CD1c-positive myeloid dendritic cell (primary cell): ENCODE measurements at regions not wholly inside any gene's neighbourhood (a gene's known extent, or its start where the extent isn't known, plus 50 kb on each side); places are given as distances from the start of the nearest gene placed in this dataset.

Source experiments
- DNase-seq: peaks from one replicate; pipeline ENCODE4 v3.0.0-alpha.2; 2016; ENCODE audit errors: extremely low spot score

DNA sequence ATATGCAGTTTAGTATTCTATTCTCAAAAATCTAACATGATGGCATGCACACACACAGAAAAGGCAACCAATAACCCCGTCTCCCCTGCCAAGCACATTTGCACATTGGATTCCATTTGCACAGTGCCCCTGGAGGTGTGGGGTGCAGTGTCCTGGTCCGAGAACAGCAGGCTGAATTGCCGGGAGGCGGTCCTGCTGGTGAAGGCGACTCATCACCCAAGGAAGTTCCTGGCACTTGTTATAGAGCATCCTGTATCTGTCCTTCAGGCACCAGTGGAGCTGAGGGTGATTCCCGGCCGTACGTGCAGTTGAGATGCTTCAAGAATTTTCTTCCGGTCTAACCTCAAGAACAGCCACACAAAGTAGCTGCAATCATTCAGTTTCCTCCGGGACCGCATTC is 73.0 kb upstream of the RAB12 start:
- DNase-seq: no peak

DNA sequence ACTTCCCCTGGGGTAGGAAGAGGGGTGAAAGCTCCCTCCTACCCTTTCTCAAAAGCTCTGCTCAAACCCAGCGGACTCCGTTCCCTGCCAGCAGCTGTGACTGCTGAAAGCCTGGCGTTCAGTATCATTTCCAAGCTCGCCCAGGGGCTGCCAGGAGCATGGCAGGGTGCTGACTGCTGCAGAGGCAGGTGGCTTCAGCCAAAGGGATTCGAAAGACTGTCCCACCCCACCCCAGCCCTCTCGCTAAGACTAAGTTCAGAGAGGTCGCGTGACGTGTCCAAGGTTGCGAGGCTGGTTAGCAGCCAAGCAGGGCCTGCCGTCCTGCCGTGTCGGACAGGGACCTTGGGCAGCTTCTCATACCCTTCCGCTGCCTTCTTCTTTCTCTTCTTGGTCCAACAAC is 72.3 kb upstream of the RAB12 start:
- no peak for DNase-seq

DNA sequence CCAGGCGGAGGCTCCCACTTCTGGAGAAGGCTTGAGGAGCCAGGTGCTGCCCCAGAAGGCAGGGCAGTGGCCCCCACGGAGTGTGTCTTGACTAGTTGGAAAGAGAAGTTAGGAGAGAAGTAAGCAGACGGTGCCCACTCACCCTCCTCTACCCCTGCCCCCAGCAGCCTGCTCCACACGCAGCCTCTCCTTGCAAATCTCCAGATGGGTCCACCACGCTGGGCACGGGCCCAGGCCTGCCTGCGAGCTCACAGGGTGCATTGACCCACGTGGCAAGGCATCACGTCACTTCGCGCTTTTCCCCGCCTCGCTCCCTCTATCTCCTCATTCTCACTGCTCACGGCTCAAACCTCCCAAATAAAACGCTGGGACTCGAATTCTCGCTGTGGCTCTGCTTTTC is 71.8 kb upstream of the RAB12 start:
- DNase-seq: no peak

DNA sequence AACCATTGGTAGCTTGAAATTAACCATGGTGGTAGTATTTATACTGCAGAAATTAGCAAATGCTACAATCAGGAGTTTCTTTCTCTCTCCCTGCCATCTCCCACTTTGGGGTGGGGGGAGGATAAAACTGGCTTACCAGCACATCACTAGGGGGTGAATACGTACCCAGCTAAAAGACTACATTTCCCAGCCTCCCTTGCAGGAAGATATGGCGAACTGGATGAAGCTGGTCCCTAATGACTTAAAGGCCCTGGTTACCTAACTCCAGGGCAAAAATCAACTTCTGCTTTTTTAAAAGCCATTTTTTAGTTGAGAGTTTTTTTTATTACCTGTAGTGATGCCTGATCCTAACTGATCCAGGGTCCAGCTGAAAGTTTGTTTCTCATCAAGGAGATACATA is 70.3 kb upstream of the RAB12 start:
- DNase-seq: no peak

DNA sequence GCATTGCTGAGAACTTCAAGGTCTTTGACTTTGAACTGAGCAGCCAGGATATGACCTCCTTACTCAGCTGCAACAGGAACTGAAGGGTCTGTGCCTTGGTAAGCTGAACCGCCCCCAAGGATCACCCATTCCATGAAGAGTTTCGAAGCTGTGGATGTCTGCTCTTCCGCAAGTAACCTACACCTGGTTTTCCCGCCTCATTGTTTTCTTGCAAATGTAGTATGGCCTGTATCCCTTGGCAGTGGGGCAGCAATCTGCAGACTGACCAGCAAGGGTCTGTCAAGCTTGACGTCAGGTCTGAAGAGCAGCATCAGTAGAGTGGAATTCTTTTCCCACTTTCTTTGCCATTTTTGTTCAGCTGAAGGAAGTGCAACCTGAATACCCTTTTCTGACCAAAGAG is 62.6 kb upstream of the RAB12 start:
- DNase-seq: no peak

GRCh38 chr18:8548186-8548585 is 61.1 kb upstream of the RAB12 start:
- no peak for DNase-seq

GRCh38 chr18:8549254-8549757 is 59.9 kb upstream of the RAB12 start:
- DNase-seq: no peak

GRCh38 chr18:8552151-8552550 is 57.1 kb upstream of the RAB12 start:
- no peak for DNase-seq

DNA sequence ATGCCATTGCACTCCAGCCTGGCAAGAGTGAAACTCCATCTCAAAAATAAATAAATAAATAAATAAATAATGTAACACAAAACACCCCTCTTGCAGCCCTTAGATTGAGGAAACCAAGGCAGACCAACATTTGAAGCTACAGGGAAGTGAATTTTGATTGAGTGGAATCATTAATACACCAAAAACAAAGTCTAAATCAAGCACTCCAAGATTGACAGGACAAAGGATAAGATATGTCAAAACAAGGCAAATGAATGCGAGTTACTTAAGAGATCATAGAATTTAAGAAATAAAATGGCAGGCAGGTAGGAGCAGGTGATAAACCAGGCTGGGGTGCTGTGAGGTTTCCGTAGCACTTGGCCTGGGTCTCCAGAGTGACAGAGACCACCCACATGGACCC is 54.9 kb upstream of the RAB12 start:
- no peak for DNase-seq

GRCh38 chr18:8556424-8556823 is 52.8 kb upstream of the RAB12 start:
- no peak for DNase-seq
